ENCODE measurements at regions not wholly inside any gene's neighbourhood (a gene's known extent, or its start where the extent isn't known, plus 50 kb on each side); places are given as distances from the start of the nearest gene placed in this dataset.
"Not testable (repeated sequence)": the region's sequence is repeated elsewhere in the genome, so short reads cannot be mapped to it uniquely, and the experiment has no call there.

DNA sequence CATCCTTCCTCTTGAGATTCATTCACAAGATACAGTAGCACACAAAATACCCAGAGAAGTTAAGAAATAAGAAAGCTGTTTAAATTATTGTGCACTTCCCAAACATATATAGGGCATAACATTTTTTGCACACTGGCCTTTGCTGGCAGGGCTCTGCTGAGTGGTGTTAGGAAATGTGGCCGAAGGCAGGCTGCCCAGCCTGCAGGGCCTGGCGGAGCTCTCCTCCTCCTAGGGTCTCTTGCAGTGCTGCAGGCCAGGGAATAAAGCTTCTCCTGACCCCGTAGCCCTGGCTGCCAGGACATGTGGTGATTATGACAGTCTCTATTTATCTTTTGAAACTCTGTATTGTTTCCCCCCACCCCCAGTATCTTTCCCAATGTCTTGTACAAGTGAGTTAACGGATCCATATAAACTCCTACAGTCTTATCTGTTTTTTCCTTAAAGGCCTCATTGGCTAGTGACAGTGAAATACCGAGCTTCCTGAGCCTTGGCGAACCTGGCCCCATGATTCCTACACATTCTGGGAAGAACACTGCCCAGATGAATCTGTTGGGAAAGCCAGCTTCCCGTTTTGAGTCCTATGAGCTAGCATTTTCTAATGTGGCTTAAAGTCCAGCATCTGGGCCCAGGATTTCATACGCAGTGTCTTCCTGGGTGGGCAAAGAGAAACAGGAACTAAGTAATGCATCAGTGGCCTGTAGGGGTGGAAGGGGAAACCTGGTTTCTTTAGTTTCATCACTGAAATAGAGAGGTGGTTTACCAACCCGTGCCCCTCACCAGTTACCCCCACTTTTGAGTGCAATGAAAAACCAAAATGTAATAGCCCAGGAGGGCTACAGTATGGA, 310.3 kb downstream of the BCL2L11 start:
- TF ChIP-seq CTCF (IDR thresholded peaks at IDR 0.05; ENCODE audit: low read depth, low read length); POLR2A (IDR thresholded peaks at IDR 0.05; ENCODE audit: extremely low read depth, insufficient read length); MYC (IDR thresholded peaks at IDR 0.05; ENCODE audit: low read depth, low read length): not testable (repeated sequence)
